ENCODE measurements at regions not wholly inside any gene's neighbourhood (a gene's known extent, or its start where the extent isn't known, plus 50 kb on each side); places are given as distances from the start of the nearest gene placed in this dataset.
"Not testable (repeated sequence)": the region's sequence is repeated elsewhere in the genome, so short reads cannot be mapped to it uniquely, and the experiment has no call there.

DNA sequence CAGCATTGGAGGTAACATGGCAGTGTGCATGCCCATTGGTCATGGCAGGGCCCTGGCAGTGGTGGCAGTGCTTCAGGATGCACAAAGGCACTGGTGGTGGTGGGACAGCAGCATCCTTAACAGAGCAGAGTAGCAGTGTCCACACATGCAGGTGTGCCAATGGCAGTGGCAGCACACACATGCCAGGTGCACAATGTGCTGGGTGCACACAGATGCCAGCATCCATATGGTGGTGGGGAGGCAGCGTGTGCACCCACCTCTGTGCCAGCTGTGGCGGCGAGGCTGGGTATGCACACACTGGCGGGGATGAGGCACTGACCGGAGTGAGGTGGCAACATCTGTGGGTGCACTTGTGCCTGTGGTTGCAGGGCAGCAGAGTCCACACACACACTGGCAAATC lies 150.6 kb downstream of the SI start:
- no peak for DNase-seq

DNA sequence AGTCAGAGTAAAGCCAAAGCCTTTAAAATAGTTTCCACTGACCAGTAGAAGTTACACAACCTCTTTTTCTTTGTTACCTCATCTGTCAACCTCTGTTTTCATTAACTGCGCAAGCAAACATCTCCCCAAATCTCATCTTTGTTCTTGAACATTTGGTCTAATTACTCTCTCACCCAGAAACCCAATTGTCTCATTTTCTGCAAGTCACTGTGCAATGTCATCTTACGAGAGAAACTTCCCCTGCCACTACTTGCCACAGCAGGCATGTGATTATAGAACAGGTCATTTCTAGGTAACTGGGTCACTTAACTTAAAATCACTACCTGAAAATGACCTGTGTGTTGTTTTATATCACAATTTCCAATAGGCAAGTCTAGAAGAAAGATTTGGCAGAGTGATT lies 159.4 kb downstream of the SI start:
- DNase-seq, result no peak

DNA sequence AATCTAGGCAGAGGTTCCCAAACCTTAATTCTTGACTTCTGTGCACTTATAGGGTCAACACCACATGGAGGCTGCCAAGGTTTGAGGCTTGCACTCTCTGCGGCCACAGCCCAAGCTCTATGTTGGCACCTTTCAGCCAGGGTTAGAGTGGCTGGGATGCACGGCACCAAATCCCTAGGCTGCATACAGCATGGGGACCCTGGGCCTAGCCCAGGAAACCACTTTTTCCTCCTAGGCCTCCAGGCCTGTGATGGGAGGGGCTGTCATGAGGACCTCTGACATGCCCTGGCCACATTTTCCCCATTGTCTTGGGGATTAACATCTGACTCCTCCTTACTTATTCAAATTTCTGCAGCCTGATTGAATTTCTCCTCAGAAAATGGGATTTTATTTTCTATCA lies 165.4 kb downstream of the SI start:
- DNase-seq, result no peak

DNA sequence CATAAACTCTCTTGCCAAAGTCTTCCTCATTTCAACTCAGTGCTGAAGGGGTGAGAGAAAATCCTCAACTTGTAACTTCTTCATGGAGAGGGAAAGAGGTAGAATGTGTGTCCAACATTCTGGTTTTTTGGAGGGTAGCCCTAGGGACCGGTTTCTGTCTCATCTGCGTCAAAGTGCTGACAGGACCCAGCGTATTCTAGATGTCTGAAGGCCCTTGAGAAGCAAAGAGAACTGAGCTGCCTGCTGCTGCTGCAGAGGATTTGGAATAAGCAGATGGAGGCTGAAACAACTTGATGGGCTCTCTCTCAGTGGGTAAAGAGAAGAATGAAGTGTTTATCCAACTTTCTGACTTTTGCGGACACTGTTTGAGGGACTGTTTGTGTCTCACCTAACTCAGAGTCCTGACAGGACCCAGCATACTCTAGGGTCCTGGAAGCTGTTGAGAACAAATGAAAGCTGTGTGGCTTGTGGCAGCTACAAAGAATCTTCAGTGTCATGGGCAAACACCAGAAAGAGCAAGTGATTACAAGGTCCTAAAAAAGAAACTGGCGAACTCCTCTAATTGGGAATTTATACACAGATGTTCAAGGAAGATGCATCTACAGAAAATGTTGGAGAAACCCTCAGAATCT lies 174.4 kb downstream of the SI start:
- DNase-seq, result no peak

DNA sequence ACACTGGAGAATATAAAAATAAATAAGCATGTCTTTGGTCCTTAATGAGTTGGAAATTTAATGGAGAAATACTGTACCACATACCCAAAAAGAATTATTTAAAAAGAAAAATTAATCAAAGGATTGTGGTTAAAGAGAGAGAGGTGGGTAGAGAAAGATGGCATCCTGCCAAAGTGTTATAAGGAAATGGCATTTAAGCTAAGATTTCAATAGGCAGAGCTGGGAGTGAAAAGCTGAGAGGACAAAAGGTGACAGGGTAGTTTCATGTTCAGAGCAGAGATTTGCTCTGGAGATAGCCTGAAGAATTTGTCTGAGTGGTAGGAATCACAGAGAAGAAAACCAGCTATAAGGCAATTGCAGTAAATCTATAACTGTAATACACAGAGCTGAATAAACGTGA lies 181.0 kb downstream of the SI start:
- no peak for DNase-seq

DNA sequence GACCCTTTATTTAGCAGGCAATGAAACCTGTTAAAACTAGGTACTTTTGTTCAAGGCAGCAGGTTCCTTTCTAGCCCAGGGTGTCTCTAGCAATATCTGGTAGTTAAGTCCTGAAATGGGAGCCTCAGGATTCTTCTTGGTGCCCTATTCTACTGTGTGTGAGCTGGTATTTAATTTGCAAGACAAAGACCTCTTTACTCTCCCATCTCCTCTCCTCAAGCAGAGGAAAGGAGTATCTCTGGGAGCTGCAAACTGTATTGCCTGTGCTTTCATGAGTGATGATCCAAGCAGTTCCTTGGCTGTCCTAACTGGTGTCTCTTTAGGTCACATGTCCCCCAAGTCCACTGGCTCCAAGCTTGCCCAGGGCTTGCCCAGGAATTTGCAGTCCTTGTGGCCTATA lies 188.2 kb downstream of the SI start:
- no peak for DNase-seq

DNA sequence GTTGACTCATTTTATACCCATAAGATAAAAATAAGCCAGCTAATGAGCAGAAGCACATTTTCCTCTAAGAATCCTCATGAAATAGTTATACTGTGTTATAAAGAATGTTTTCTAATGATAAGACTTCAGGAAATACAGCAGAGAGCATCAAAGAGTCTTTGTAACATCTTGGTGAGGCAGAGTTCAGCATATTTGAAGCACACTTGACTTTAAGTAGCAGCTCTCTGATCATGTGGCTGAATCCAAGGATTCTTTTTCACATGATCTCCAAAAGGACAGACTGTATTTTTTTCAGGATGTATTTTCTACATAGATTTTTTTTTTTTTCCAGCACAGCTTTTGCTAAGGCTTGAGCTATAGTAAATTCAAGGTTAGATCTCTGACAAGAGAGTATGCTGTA lies 195.1 kb downstream of the SI start:
- no peak for DNase-seq

DNA sequence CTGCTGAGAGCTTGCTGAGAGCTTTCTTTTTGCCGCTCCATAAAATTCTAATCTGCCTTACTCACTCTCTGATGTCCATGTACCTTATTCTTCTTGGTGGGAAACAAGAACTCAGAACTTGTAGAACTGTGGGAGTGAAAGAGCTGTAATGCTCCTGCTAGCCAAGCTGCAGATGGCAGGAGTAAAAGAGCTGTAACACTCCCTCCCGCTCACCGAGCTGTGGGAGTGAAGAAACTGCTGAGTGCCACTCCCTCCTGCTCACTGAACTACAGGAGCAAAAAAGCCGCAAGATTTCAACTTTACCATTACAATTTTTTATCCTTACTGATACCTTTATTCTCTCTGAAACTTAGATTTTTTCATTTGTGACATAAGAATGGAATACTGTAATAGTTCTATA lies 199.1 kb downstream of the SI start:
- DNase-seq, result no peak

DNA sequence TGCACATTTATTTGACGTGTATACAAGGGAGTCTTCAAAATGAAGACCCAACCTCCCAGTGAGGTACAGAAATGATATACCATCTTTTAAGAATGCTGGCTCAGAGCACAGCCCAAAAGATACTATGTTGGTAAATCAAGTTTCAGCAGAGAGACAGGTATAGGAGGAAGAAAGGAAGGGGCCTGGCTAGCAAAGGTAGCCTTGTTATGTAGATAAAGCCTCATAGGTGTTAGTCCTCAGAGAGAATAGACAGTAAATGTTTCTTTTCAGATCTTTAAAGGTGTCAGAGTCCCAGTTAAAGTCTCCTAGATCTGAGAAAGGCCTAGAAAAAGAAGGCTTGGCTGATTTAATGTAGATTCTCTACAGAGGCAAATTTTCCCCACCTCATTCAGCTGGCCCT lies 213.8 kb downstream of the SI start:
- DNase-seq, result no peak

DNA sequence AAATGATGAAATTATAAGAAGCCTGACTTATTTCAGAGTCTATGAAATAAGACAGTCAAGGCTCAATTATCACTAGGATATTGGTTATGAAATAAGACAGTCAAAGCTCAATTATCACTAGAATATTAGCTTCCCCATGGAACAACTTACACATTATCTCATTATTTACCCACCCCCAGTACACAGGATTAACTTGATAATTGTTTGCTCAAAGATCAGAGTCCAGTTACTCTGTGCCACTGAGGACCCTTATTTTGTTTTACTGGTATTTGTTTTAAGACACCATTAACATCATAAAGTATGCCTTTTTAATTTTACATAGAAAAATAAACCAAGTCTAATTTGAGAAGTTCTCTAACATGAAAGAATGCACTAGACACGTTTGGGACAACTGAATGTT lies 225.4 kb downstream of the SI start:
- DNase-seq, result no peak

DNA sequence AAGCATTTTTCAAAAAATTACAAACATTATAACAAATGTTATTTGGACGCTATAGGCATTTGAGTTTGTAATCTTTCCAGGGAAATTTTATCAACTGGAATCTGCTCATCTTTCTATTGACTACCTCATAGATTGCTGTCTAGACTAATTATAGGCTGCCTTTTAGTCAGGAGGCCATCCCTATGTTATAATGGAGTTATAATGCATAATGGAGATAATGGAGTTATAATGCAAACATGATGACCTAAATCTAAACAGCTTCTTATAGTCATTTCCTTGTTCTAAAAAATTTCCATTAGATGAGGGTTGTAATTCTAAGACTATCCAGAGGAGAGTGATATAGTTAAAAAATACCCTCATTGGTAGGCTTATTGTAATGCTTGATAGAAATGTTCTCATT lies 226.4 kb downstream of the SI start:
- no peak for DNase-seq

DNA sequence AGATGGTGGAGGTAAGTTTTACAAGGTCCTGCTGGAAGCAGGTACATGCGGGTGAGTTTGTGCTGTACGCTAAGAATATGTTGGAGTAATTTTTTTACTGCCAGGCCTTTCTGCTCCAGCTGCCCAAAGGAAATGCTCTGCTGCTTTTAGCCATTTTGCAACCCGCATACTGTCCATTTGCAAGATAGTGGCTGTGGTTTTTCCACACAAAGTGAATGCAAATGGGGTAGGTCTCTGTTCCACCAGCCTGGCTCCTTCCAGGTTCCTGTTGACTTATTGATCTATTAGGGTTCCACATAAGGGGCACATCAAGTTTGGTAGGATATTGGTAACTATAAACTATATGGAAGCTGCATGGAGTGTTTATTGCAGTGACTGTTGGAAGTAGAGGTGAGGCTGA lies 227.1 kb downstream of the SI start:
- DNase-seq, result no peak

DNA sequence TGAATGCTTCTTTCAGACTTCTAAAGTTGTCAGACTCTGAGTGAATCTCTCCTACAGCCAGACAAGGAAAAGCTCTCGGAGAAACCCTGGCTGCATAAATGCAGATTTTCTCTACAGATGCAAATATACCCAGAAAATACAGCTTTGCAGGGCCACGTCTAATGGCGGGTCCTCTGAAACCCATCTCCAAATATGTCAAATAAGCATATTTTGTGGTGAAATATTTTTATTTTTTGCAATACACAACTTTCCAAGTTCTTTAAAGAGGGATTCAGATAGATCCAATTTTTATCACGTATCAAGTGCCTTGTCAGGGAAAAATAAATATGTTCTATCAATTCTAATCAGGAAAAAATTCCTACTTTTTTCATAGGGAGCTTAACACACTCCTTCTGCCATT lies 229.4 kb downstream of the SI start:
- DNase-seq, result no peak

DNA sequence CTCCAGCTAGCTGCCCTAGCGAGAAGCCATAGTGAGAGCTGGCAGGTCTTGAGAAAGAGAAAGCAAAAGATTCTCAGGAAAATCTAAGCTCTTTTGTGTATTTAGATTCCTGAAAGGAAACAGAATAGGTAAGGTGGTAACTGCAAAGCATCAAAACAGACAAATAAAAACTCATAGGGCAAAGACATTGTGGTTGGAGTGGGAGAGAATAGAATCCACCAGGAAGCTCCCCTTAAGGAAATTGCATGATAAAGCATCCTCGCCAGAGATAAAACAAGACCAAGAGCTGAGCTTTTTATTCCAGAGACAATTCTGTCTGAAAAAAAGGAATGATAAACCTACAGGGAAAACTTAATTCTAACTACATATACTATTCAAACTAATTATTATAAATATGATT lies 232.6 kb downstream of the SI start:
- no peak for DNase-seq

DNA sequence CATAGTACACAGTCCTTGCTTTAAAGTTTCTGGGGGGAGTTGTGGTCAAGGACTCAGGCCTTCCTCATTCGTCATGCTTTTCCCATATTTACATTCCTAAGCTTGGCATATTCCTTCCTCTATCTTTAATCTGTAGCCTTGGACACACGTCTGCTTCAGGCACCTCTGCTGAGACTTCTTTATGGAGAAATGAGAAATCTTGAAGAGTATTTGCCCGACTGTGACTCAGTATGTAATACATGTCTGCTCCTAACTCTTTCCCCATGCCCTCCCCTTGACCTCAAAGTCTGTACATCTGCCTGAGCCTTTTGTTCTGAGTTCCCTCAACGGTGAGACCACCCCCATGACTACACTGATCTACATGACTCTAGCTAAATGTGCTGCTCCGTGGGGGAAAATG lies 246.1 kb downstream of the SI start:
- DNase-seq, result no peak

DNA sequence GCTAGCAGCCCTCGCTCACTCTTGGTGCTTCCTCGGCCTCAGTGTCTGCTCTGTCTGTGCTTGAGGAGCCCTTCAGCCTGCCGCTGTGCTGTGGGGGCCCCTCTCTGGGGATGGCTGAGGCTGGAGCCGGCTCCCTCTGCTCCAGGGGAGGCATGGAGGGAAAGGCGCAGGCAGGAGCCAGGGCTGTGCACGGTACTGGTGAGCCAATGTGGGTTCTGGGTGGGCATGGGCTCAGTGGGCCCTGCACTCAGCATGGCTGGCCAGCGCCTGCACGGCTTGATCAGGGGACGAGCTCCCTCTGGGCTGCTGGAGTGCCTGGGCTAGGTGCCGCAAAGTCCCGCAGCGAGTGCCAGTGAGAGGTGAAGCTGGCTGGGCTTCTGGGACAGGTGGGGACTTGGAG lies 260.0 kb downstream of the SI start:
- no peak for DNase-seq

DNA sequence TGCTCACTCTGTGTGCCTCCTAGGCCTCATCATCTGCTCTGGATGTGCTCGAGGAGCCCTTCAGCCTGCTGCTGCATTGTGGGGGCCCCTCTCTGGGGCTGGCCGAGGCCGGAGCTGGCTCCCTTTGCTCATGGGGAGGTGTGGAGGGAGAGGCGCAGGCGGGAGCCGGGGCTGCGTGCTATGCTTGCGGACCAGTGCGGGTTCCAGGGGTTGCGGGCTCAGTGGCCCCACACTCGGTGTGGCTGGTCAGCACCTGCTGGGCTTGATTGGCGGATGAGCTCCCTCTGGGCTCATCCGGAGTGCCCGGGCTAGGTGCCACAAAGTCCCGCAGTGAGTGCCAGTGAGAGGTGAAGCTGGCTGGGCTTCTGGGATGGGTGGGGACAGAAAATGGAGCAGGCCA lies 264.2 kb downstream of the SI start:
- no peak for DNase-seq

DNA sequence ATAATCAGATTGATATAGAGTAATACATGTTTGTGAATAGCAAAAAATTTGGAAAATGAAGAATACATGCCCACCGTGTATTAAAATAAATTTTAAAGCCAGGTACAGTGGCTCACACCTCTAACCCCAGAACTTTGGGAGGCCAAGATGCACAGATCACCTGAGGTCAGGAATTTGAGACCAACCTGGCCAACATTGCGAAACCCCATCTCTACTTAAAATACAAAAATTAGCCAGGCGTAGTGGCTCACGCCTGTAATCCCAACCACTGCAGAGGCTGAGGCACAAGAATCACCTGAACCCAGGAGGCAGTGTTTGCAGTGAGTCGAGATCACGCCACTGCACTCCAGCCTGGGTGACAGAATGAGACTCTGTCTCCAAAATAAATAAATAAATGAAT lies 266.3 kb downstream of the SI start:
- DNase-seq, result no peak

DNA sequence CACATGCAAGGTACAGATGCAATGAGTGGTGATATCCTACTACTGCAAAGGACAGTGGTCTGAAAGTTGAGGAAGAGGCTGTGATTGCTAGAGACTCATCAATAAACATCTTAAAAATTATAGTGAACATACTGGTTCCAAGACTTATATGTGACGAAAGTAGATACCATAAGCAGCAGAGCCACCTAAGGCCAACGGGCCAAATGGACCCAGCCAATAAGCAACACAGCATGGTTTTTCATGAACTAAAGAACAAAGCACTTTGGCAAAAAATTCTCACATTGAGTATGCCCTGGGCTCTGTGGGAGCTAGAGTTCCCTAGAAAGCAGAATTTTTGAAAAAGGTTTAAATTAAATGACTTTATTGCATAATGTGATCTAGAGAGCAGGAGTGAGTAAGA lies 272.1 kb downstream of the SI start:
- no peak for DNase-seq

DNA sequence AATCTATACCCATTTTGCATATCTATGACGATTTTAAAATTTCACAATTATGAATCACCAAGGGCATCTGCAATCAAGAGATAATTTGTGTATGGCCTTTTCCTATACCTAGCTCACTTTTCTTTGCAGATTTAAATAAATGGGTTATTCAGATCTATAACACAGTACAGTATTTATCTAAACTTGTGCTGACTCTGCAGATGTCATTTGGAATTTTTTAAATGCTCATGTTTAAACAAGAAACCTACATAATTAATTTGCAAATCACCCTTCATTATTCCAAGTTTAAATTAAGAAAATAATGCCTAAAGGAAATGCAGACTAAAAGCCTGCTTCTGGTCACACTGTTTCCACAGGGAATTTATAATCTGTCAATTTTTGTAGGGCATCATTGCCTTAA lies 284.2 kb downstream of the SI start:
- no peak for DNase-seq

DNA sequence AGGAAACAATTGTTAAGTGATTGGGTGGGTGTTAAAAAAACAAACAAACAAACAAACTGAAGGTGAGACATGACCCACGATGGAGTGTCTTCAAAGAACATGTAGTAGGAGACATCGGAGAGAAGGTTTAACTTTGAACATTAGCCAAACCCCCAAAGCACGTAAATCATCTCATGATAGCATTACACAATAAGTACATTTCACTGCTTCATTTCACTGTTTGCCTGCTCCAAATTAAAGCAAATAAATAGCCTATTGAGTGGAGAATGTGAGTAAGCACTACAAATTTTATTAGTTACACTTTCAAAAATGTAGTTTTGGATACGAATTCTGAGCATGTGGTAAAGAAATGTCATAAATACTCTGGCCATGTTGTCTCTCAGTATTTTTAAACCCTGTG lies 287.0 kb downstream of the SI start:
- DNase-seq, result no peak

DNA sequence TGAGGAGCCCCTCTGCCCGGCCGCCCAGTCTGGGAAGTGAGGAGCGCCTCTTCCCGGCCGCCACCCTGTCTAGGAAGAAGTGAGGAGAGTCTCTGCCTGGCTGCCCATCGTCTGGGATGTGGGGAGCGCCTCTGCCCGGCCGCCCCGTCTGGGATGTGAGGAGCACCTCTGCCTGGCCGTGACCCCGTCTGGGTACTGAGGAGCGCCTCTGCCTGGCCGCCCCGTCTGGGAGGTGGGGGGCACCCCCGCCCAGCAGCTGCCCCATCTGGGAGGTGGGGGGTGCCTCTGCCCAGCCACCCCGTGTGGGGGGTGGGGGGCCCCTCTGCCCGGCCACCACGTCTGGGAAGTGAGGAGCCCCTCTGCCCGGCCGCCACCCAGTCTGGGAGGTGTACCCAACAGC lies 293.9 kb downstream of the SI start:
- DNase-seq, result not testable (repeated sequence)

DNA sequence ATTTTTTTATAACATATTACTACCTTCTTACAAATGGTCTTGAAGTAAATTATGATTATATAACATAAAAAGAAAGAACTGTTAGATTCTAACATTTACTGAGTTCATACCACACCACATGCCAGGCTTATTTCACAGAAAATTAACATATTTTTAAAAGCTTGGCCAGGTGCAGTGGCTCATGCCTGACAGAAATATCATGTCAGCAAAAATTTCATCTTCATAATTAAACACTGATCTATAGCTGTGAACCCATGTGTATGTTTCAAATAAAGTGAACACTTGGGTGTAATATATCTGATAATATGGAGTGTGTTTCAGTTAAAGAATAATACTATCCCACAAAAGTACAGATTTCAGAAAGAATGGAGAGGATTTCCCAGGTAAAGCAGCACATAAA lies 296.5 kb downstream of the SI start:
- DNase-seq, result no peak

DNA sequence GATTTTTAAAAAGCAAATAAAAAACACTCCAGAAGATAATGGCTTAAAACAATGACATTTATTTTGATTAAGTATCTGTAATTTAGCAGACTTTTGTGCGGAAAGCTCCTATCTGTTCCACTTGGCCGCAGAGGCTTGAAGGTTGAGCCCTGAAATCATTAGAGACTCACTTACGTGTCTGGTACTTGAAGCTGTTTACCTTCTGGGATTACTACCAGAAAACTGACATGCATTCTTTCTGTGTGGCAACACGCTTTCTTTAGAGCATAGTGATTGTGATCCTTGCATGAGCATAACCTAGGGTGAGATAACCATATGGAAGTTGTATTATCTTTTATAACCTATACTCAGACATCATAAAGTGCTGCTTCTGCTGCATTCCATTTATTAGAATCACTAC lies 298.5 kb downstream of the SI start:
- DNase-seq, result no peak

DNA sequence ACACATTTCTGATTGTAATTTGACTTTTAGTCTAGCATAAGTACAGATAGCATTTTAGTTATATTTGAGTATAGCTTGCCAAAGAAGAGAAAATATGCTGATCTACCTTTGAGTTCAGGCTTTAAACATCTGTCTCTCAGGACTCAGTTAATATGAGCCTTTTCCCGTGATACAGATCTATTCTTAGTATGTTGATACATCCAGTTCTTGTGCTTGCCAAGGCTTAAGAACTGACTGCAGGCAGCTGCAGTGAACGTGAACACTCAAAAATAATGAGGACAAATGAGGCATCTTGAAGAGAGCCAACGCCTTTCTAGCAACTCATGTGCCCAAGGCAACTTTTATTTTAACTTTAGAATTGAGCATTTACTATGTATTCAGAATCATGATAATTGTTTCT lies 325.5 kb downstream of the SI start:
- no peak for DNase-seq

DNA sequence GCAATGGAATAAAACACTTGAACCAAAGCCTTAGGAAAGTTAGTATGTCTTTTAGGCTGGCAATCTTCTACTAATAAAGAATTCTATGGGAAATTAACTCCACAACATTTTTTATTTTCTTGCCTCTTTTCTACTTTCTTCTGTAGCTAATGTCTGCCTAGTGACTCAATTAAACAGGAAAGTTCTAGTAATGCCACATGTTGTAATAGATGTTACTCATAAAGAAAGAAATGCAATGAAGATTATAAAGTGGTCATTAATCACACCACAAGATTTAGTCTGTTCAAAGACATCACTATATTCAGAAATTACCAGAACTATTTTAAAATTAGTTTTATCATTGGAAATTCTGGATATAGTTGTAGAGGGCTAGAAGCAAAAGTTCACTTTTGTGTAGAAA lies 329.7 kb downstream of the SI start:
- no peak for DNase-seq
